Loucy (cell line): ENCODE measurements at regions not wholly inside any gene's neighbourhood (a gene's known extent, or its start where the extent isn't known, plus 50 kb on each side); places are given as distances from the start of the nearest gene placed in this dataset.

ENCODE experiments used
- CTCF ChIP-seq: fragments of 200-600 bp; sonication (generic); conservative IDR thresholded peaks from 2 replicates; pipeline ENCODE4 v1.5.1; 2014; ENCODE audit warnings: mild to moderate bottlenecking, antibody characterized with exemption, low read length
- EZH2phosphoT487 ChIP-seq: fragments of 200-600 bp; IDR thresholded peaks from 2 replicates; pipeline ENCODE4 v1.6.1; 2018; ENCODE audit warnings: antibody characterized with exemption, mild to moderate bottlenecking, moderate library complexity, borderline replicate concordance

- TF ChIP-seq CTCF (no peak), EZH2phosphoT487 (no peak)
Measured at GRCh38 chr2:205869439-205869838, 187.1 kb downstream of the NRP2 start.
